ENCODE measurements at regions not wholly inside any gene's neighbourhood (a gene's known extent, or its start where the extent isn't known, plus 50 kb on each side); places are given as distances from the start of the nearest gene placed in this dataset.

DNA sequence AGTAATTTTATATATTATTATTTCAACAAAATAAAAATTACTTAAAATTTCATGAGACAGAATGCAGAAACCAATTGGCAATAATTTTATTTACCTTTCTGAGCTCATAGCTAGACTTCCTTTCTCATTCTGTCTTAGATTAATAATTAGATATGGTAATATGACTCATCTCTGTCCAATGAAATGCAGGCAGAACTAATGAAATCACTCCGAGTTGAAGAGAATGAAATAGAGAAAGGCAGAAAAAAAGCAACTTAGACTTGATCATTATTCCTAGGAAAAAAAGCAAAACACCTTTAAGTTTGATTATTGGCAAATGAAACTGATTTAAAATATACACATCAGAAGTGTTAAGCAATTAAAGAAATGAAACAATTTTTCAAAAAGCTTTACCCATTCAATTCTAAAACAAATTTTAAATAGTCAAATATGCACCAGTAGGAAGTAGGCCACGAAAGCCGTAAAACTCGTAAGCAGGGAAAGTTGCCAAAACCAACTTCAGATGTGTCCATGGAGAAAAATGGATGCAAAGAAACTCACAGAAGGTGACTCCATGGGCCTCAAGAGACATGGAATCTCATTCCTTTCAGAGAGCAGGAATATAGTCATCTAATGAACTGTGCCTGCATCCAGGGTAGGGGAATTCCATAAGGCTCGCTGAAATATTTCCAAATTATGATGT lies 293.8 kb upstream of the RGS17 start:
- Histone ChIP-seq H3K4me3 (no peak overlapping the region), H3K36me3 (no peaks in the 10 kb centered on the region), H3K27ac (no peak overlapping the region), H3K9me3 (no peaks in the 10 kb centered on the region), H3K27me3 (no peaks in the 10 kb centered on the region), H3K4me1 (no peaks in the 10 kb centered on the region)
- DNase-seq (no peak), ATAC-seq (no peak)
- intact Hi-C loops (cut with DNase I), result no loop called here
- 34% methylated on average over 5 of the region's 5 CpGs for WGBS (ENCODE audit: insufficient coverage, low coverage, low lambda C conversion rate, missing lambda C conversion rate)
- TF ChIP-seq POLR2A (IDR thresholded peaks at IDR 0.05), result no peak
- TF ChIP-seq, protein P1, sequence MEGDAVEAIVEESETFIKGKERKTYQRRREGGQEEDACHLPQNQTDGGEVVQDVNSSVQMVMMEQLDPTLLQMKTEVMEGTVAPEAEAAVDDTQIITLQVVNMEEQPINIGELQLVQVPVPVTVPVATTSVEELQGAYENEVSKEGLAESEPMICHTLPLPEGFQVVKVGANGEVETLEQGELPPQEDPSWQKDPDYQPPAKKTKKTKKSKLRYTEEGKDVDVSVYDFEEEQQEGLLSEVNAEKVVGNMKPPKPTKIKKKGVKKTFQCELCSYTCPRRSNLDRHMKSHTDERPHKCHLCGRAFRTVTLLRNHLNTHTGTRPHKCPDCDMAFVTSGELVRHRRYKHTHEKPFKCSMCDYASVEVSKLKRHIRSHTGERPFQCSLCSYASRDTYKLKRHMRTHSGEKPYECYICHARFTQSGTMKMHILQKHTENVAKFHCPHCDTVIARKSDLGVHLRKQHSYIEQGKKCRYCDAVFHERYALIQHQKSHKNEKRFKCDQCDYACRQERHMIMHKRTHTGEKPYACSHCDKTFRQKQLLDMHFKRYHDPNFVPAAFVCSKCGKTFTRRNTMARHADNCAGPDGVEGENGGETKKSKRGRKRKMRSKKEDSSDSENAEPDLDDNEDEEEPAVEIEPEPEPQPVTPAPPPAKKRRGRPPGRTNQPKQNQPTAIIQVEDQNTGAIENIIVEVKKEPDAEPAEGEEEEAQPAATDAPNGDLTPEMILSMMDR (IDR thresholded peaks at IDR 0.05), result no peak

DNA sequence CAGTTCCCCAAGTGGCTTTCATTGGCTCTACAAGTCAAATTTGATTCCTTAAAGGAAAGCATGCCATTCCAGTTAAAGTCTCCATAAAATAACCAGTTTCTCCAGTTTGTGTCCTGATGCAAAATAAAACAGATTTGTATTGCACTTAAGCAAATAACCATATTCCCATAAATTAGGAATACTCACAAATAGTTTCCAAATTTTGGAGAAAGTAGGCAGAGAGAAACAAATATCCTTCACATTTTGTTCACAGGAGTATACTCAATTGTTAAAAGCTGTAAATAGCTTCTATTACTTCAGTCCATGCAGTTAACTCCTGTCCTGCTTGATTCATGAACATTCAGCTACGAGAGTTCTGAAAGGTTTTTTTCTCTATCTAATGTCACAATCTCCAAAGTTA lies 281.4 kb upstream of the RGS17 start:
- Histone ChIP-seq H3K36me3 (no peaks in the 10 kb centered on the region), H3K27ac (no peak overlapping the region), H3K4me3 (no peak overlapping the region), H3K9me3 (no peaks in the 10 kb centered on the region), H3K4me1 (no peaks in the 10 kb centered on the region), H3K27me3 (no peaks in the 10 kb centered on the region)
- DNase-seq (no peak), ATAC-seq (no peak)
- intact Hi-C loops (cut with DNase I), result no loop called here
- TF ChIP-seq, protein P1 (IDR thresholded peaks at IDR 0.05), result no peak
- no peak for TF ChIP-seq POLR2A (IDR thresholded peaks at IDR 0.05)
- WGBS (ENCODE audit: insufficient coverage, low coverage, low lambda C conversion rate, missing lambda C conversion rate), result 22% methylated on average over 1 of the region's 1 CpG

DNA sequence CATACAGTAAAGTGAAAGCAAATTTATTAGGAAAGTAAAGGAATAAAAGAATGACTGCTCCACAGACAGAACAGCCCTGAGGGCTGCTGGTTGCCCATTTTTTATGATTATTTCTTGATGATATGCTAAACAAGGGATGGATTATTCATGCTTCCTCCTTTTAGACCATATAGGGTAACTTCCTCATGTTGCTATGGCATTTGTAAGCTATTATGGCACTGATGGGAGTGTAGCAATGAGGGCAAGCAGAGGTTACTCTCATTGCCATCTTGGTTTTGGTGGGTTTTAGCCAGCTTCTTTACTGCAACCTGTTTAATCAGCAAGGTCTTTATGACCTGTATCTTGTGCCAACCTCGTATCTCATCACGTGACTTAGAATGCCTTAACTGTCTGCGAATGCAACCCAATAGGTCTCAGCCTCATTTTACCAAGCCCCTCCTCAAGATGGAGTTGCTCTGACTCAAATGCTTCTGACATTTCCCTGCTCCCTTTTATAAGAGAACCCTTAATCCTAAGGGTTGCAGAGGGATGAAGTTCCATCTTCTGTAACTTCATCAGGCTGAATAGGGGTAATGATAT lies 280.1 kb upstream of the RGS17 start:
- Histone ChIP-seq H3K27me3 (no peaks in the 10 kb centered on the region), H3K4me1 (no peaks in the 10 kb centered on the region), H3K4me3 (no peak overlapping the region), H3K36me3 (no peaks in the 10 kb centered on the region), H3K27ac (no peak overlapping the region), H3K9me3 (no peaks in the 10 kb centered on the region)
- intact Hi-C loops (cut with DNase I), result no loop called here
- DNase-seq (no peak), ATAC-seq (no peak)
- TF ChIP-seq, protein P1 (IDR thresholded peaks at IDR 0.05), result no peak
- TF ChIP-seq POLR2A (IDR thresholded peaks at IDR 0.05), result no peak
- 45% methylated on average over 3 of the region's 3 CpGs for WGBS (ENCODE audit: insufficient coverage, low coverage, low lambda C conversion rate, missing lambda C conversion rate)

DNA sequence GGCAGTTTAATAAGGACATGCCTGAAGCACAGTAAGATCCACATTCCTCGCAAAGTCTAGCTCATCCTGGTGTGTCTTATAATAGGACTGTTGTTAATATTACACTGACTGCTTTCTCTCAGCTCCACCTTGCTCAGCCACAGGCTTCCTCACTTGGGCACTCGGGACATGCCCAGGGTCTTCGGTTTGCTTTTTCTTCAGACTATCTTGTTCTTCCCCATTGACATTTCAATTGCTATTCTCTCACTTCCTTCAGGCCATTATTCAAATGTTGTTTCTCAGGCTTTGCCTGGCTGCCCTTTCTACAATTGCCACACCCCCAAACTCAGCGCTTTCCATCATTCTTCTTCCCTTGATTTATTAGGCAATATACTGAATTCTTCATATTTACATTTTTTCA lies 274.8 kb upstream of the RGS17 start:
- no peaks in the 10 kb centered on the region for H3K9me3 ChIP-seq
- no peaks in the 10 kb centered on the region for H3K4me1 ChIP-seq
- H3K36me3 ChIP-seq, result no peaks in the 10 kb centered on the region
- no peaks in the 10 kb centered on the region for H3K27me3 ChIP-seq
- intact Hi-C loops (cut with DNase I), result no loop called here
- H3K4me3 ChIP-seq, result no peak overlapping the region
- WGBS (ENCODE audit: insufficient coverage, low coverage, low lambda C conversion rate, missing lambda C conversion rate), result 60% methylated on average over 4 of the region's 4 CpGs
- no peak for TF ChIP-seq POLR2A (IDR thresholded peaks at IDR 0.05)
- no peak for ATAC-seq
- DNase-seq, result no peak
- H3K27ac ChIP-seq, result no peak overlapping the region

DNA sequence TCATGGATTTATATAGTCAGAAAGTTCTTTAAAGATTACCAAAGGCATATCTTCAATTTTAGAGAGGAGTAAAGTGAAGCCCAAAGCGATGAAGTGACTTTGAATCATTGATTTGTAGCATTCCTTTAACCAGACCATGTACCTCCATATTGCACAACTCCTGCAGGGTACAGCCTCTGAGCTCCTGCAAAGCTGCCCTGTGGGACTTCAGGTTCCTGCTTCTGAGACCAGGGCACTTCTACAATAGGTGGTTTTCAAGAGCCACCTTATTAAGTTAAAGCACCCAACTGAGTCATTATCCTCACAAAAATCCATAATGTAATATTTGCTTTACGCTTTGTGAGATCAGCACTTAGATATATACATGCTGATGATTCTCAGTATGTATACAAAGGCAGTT lies 270.7 kb upstream of the RGS17 start:
- no peak overlapping the region for H3K4me3 ChIP-seq
- WGBS (ENCODE audit: insufficient coverage, low coverage, low lambda C conversion rate, missing lambda C conversion rate), result 66% methylated on average over 2 of the region's 2 CpGs
- H3K27ac ChIP-seq, result no peak overlapping the region
- ATAC-seq, result no peak
- no peaks in the 10 kb centered on the region for H3K27me3 ChIP-seq
- no peaks in the 10 kb centered on the region for H3K36me3 ChIP-seq
- intact Hi-C loops (cut with DNase I), result no loop called here
- TF ChIP-seq POLR2A (IDR thresholded peaks at IDR 0.05), result no peak
- TF ChIP-seq, protein P1 (IDR thresholded peaks at IDR 0.05), result no peak
- H3K4me1 ChIP-seq, result no peaks in the 10 kb centered on the region
- DNase-seq, result no peak
- no peaks in the 10 kb centered on the region for H3K9me3 ChIP-seq

Measured in right lobe of liver (tissue), 6 donors.